DOHH2 (cell line): ENCODE measurements at regions not wholly inside any gene's neighbourhood (a gene's known extent, or its start where the extent isn't known, plus 50 kb on each side); places are given as distances from the start of the nearest gene placed in this dataset.

Experiments used
- H3F3A ChIP-seq: fragments of 200-600 bp; sonication (generic), shearing (Covaris generic); 2 replicates; pipeline ENCODE4 v1.6.0; 2016; ENCODE audit warnings: antibody characterized with exemption, mild to moderate bottlenecking; ENCODE audit not compliant: control insufficient read depth, insufficient read depth
- H3K27ac ChIP-seq: fragments of 200-600 bp; sonication (generic); 2 replicates; pipeline ENCODE4 v1.5.1; 2014; ENCODE audit warnings: low read depth, mild to moderate bottlenecking, low read length, moderate library complexity
- H3K27me3 ChIP-seq: fragments of 200-600 bp; sonication (generic); 2 replicates; pipeline ENCODE4 v1.6.1; 2014; ENCODE audit warnings: mild to moderate bottlenecking, low read length, mixed read lengths; ENCODE audit not compliant: control insufficient read depth
- H3K36me3 ChIP-seq: fragments of 200-600 bp; sonication (generic); 2 replicates; pipeline ENCODE4 v1.6.1; 2014; ENCODE audit warnings: mild to moderate bottlenecking, low read length, moderate library complexity, mixed read lengths; ENCODE audit not compliant: control insufficient read depth
- H3K4me1 ChIP-seq: fragments of 200-600 bp; sonication (generic); 2 replicates; pipeline ENCODE4 v1.6.1; 2014; ENCODE audit warnings: mild to moderate bottlenecking, low read length, mixed read lengths; ENCODE audit not compliant: control insufficient read depth
- H3K4me2 ChIP-seq: fragments of 200-600 bp; sonication (generic); 2 replicates; pipeline ENCODE4 v1.6.0; 2014; ENCODE audit warnings: mild to moderate bottlenecking, low read length, moderate library complexity
- H3K4me3 ChIP-seq: fragments of 200-600 bp; sonication (generic); 2 replicates; pipeline ENCODE4 v1.5.1; 2014; ENCODE audit warnings: mild to moderate bottlenecking, low read length, mixed read lengths
- H3K79me2 ChIP-seq: fragments of 200-600 bp; sonication (generic); 2 replicates; pipeline ENCODE4 v1.6.1; 2014; ENCODE audit warnings: mild to moderate bottlenecking, low read length, mixed read lengths; ENCODE audit not compliant: control insufficient read depth
- H3K9me2 ChIP-seq: fragments of 200-600 bp; sonication (generic); replicated peaks from 2 replicates; pipeline ENCODE4 v1.6.1; 2014; ENCODE audit warnings: mild to moderate bottlenecking, low read length, mixed read lengths; ENCODE audit not compliant: control insufficient read depth
- H3K9me3 ChIP-seq: fragments of 200-600 bp; sonication (generic); 2 replicates; pipeline ENCODE4 v1.6.1; 2014; ENCODE audit warnings: antibody characterized with exemption, low read length, mixed read lengths; ENCODE audit not compliant: control insufficient read depth, insufficient read depth
- H4K20me1 ChIP-seq: fragments of 200-600 bp; sonication (generic); 2 replicates; pipeline ENCODE4 v1.6.0; 2014; ENCODE audit warnings: low read depth, mild to moderate bottlenecking, antibody characterized with exemption, low read length, moderate library complexity; ENCODE audit not compliant: control insufficient read depth, insufficient read depth
- CTCF ChIP-seq: fragments of 200-600 bp; sonication (generic); IDR thresholded peaks from one replicate; pipeline ENCODE4 v1.5.1; 2014; ENCODE audit warnings: antibody characterized with exemption, mild to moderate bottlenecking, low read depth, low read length; ENCODE audit not compliant: poor library complexity, severe bottlenecking
- EZH2phosphoT487 ChIP-seq: fragments of 200-600 bp; sonication (generic); IDR thresholded peaks from 2 replicates; pipeline ENCODE4 v1.6.1; 2017; ENCODE audit warnings: borderline replicate concordance, mild to moderate bottlenecking, antibody characterized with exemption, low read length, moderate library complexity, mixed read lengths

GRCh38 chr2:57546478-57546877 lies 500.1 kb upstream of the VRK2 start:
- Histone ChIP-seq H3F3A (no peaks in the 10 kb centered on the region), H3K9me2 (no peaks in the 10 kb centered on the region), H3K27ac (no peak overlapping the region), H3K4me2 (no peak overlapping the region), H3K27me3 (no peaks in the 10 kb centered on the region), H3K79me2 (no peaks in the 10 kb centered on the region), H3K4me1 (peaks cover 4% of the 10 kb centered on the region), H4K20me1 (no peaks in the 10 kb centered on the region), H3K9me3 (peaks cover 8% of the 10 kb centered on the region; the same call in 1 of the 2 replicates), H3K4me3 (no peak overlapping the region), H3K36me3 (no peaks in the 10 kb centered on the region)
- TF ChIP-seq EZH2phosphoT487 (no peak), CTCF (no peak)

- Histone ChIP-seq H4K20me1 (no peaks in the 10 kb centered on the region), H3K9me3 (peaks cover 8% of the 10 kb centered on the region; the same call in 1 of the 2 replicates), H3K27ac (no peak overlapping the region), H3K4me2 (peak overlapping the region; percentile 35), H3K4me3 (peak overlapping the region; percentile 29; the same call in 1 of the 2 replicates), H3K36me3 (no peaks in the 10 kb centered on the region), H3K9me2 (no peaks in the 10 kb centered on the region), H3K27me3 (no peaks in the 10 kb centered on the region), H3K79me2 (no peaks in the 10 kb centered on the region), H3F3A (no peaks in the 10 kb centered on the region), H3K4me1 (peaks cover 4% of the 10 kb centered on the region)
- peak; percentile 68 for TF ChIP-seq CTCF
- TF ChIP-seq EZH2phosphoT487, result no peak
Measured at GRCh38 chr2:57549642-57550102, 496.9 kb upstream of the VRK2 start.

GRCh38 chr2:57550912-57551311 lies 495.7 kb upstream of the VRK2 start:
- Histone ChIP-seq H3K27ac (no peak overlapping the region), H3F3A (no peaks in the 10 kb centered on the region), H3K27me3 (no peaks in the 10 kb centered on the region), H3K4me2 (no peak overlapping the region), H3K9me2 (no peaks in the 10 kb centered on the region), H3K79me2 (no peaks in the 10 kb centered on the region), H3K36me3 (no peaks in the 10 kb centered on the region), H3K4me1 (peaks cover 4% of the 10 kb centered on the region), H3K9me3 (peaks cover 8% of the 10 kb centered on the region; the same call in 1 of the 2 replicates), H3K4me3 (no peak overlapping the region), H4K20me1 (no peaks in the 10 kb centered on the region)
- no peak for TF ChIP-seq CTCF
- no peak for TF ChIP-seq EZH2phosphoT487

GRCh38 chr2:57552885-57553284 lies 493.7 kb upstream of the VRK2 start:
- Histone ChIP-seq H3K4me2 (no peak overlapping the region), H3K9me3 (peaks cover 8% of the 10 kb centered on the region; the same call in 1 of the 2 replicates), H3K27me3 (no peaks in the 10 kb centered on the region), H3K4me3 (no peak overlapping the region), H3K27ac (no peak overlapping the region), H3K36me3 (no peaks in the 10 kb centered on the region), H3K4me1 (peaks cover 4% of the 10 kb centered on the region), H3K9me2 (no peaks in the 10 kb centered on the region), H4K20me1 (no peaks in the 10 kb centered on the region), H3F3A (no peaks in the 10 kb centered on the region), H3K79me2 (no peaks in the 10 kb centered on the region)
- no peak for TF ChIP-seq CTCF
- TF ChIP-seq EZH2phosphoT487, result no peak
